HepG2 (cell line): ENCODE measurements at regions not wholly inside any gene's neighbourhood (a gene's known extent, or its start where the extent isn't known, plus 50 kb on each side); places are given as distances from the start of the nearest gene placed in this dataset.

Experiments used
- ATAC-seq: fragments of 200-7000 bp; cut with Tn5 transposase; 3 replicates; pipeline ENCODE4 v1.9.1; 2020; ENCODE audit warnings: mild to moderate bottlenecking, moderate library complexity
- BruUV-seq: library from RNA; stranded (reverse); fragments of 400-500 nt; replicated peaks from 2 replicates; lab custom pipeline; 2021; lab: Mats Ljungman, UMichigan
- CTCF ChIA-PET: fragments of 300-600 bp; formaldehyde crosslinking; extraction: SDS; loops from one replicate; lab custom pipeline; 2021; ENCODE audit warnings: low total read pairs, inconsistent platforms, low intra/inter-chr PET ratio; lab: Yijun Ruan, JAX
- POLR2A ChIA-PET: fragments of 350-600 bp; sonication (Branson Sonifier 250); formaldehyde crosslinking; loops from one replicate; lab custom pipeline; 2020; ENCODE audit warnings: antibody characterized with exemption, inconsistent platforms; lab: Yijun Ruan, JAX
- DNase-seq: peaks from one replicate; pipeline ENCODE4 v3.0.0-alpha.2; 2015; ENCODE audit warnings: low spot score
- FAIRE-seq: peaks from 3 replicates; lab custom pipeline; 2011; peaks lifted over from hg19 to GRCh38; lab: Jason Lieb, UNC
- H2AFZ ChIP-seq: one replicate; pipeline ENCODE4 v1.6.1; 2011; ENCODE audit warnings: low read length, inconsistent platforms
- H3K27ac ChIP-seq: fragments of 300-600 bp; 3 replicates; pipeline ENCODE4 v1.8.0; 2011; ENCODE audit warnings: mixed run types, mild to moderate bottlenecking, mixed read lengths, low read length, inconsistent platforms; ENCODE audit not compliant: insufficient read depth; ENCODE audit errors: extremely low read length
- H3K27me3 ChIP-seq, 2 experiments: fragments of 200-600 bp in 1 of 2; 2 replicates in 1 of 2; 3 replicates in 1 of 2; pipeline versions ENCODE4 v1.6.0 to v1.8.0; 2011; ENCODE audit warnings: low read length in 2 of 2, mild to moderate bottlenecking in 2 of 2, moderate library complexity in 2 of 2, inconsistent platforms in 1 of 2; ENCODE audit not compliant: insufficient read depth in 2 of 2, control insufficient read depth in 1 of 2
- H3K36me3 ChIP-seq, 2 experiments: fragments of 200-600 bp in 1 of 2; replicated peaks in 1 of 2; 2 replicates in 1 of 2; 3 replicates in 1 of 2; pipeline versions ENCODE4 v1.5.1 to v1.8.0; 2011; ENCODE audit warnings: low read length in 2 of 2, inconsistent platforms in 1 of 2; ENCODE audit not compliant: insufficient read depth in 2 of 2, control insufficient read depth in 1 of 2
- H3K4me1 ChIP-seq: 2 replicates; pipeline ENCODE4 v1.5.1; 2012; ENCODE audit warnings: low read length, inconsistent platforms; ENCODE audit not compliant: insufficient read depth
- H3K4me2 ChIP-seq: 2 replicates; pipeline ENCODE4 v1.6.0; 2011; ENCODE audit warnings: low read depth, low read length, inconsistent platforms
- H3K4me3 ChIP-seq, 3 experiments: fragments of 200-600 bp in 1 of 3; sonication (generic), shearing (Covaris generic) in 1 of 3; replicated peaks in 1 of 3; 2 replicates each; pipeline ENCODE4 v1.5.1; 2011 to 2016; ENCODE audit warnings: low read length in 3 of 3, inconsistent platforms in 2 of 3, low read depth in 2 of 3, mild to moderate bottlenecking in 2 of 3, control low read depth in 1 of 3, mixed read lengths in 1 of 3; ENCODE audit not compliant: insufficient read depth in 1 of 3
- H3K79me2 ChIP-seq: one replicate; pipeline ENCODE4 v1.6.1; 2011; ENCODE audit warnings: low read length, inconsistent platforms; ENCODE audit not compliant: insufficient read depth
- H3K9ac ChIP-seq: 2 replicates; pipeline ENCODE4 v1.6.0; 2011; ENCODE audit warnings: mild to moderate bottlenecking, low read depth, low read length, inconsistent platforms; ENCODE audit not compliant: insufficient read depth
- H3K9me3 ChIP-seq: 2 replicates; pipeline ENCODE4 v1.5.1; 2012; ENCODE audit warnings: mild to moderate bottlenecking, low read length
- H4K20me1 ChIP-seq: 2 replicates; pipeline ENCODE4 v1.6.0; 2011; ENCODE audit warnings: inconsistent platforms, mild to moderate bottlenecking, low read length, moderate library complexity; ENCODE audit not compliant: insufficient read depth
- CREBL2 ChIP-seq: sonication (generic); formaldehyde crosslinking; IDR thresholded peaks from 2 replicates; pipeline ENCODE4 v1.8.1; 2023; ENCODE audit warnings: missing genetic modification reagents, mild to moderate bottlenecking, borderline replicate concordance
- HIC2 ChIP-seq: sonication (generic); formaldehyde crosslinking; IDR thresholded peaks from 2 replicates; pipeline ENCODE4 v1.9.0; 2022; ENCODE audit warnings: low read depth, missing genetic modification reagents
- HMG20B ChIP-seq: conservative IDR thresholded peaks from 2 replicates; pipeline ENCODE4 v1.6.1; 2016; ENCODE audit warnings: missing genetic modification reagents, missing compliant biosample characterization
- MEIS1 ChIP-seq: sonication (generic); formaldehyde crosslinking; IDR thresholded peaks from 2 replicates; pipeline ENCODE4 v1.9.0; 2021; ENCODE audit warnings: mild to moderate bottlenecking, missing genetic modification reagents, moderate library complexity, borderline replicate concordance
- SKIL ChIP-seq: sonication (generic); formaldehyde crosslinking; IDR thresholded peaks from 2 replicates; pipeline ENCODE4 v1.8.0; 2022; ENCODE audit warnings: missing genetic modification reagents, mild to moderate bottlenecking, moderate library complexity, borderline replicate concordance
- ZNF12 ChIP-seq: sonication (generic); formaldehyde crosslinking; IDR thresholded peaks from 2 replicates; pipeline ENCODE4 v1.5.0; 2020; ENCODE audit warnings: missing genetic modification reagents
- ZNF335 ChIP-seq: sonication (generic); formaldehyde crosslinking; IDR thresholded peaks from 2 replicates; pipeline ENCODE4 v1.4.0; 2020; ENCODE audit warnings: missing genetic modification reagents
- ZNF441 ChIP-seq: sonication (generic); formaldehyde crosslinking; IDR thresholded peaks from 2 replicates; pipeline ENCODE4 v1.7.0; 2021; ENCODE audit warnings: missing genetic modification reagents, borderline replicate concordance
- ZNF562 ChIP-seq: sonication (generic); formaldehyde crosslinking; IDR thresholded peaks from 2 replicates; pipeline ENCODE4 v1.8.0; 2022; ENCODE audit warnings: missing genetic modification reagents, borderline replicate concordance
- ZNF674 ChIP-seq: sonication (generic); formaldehyde crosslinking; IDR thresholded peaks from 2 replicates; pipeline ENCODE4 v1.5.0; 2020; ENCODE audit warnings: low read depth, mild to moderate bottlenecking, missing genetic modification reagents
- ZNF878 ChIP-seq: sonication (generic); formaldehyde crosslinking; IDR thresholded peaks from 2 replicates; pipeline ENCODE4 v1.8.1; 2023; ENCODE audit warnings: mild to moderate bottlenecking, missing genetic modification reagents, moderate library complexity
- WGBS: methylation state at CpG from one replicate; pipeline ENCODE4 v1.1.6; 2017; ENCODE audit warnings: low lambda C conversion rate; 5-methylcytosine and 5-hydroxymethylcytosine counted together
- in situ Hi-C: cut with HindIII; loops from 2 replicates; pipeline ENCODE4 v1.10.0; 2017; ENCODE audit warnings: low pct_unique_long_range_greater_than_20kb; ENCODE audit not compliant: extremely low pct_ligation_motif_present
- intact Hi-C: fragments of 100-400 bp; cut with micrococcal nuclease; formaldehyde crosslinking; loops from one replicate; pipeline ENCODE4 v1.10.0; 2022; ENCODE audit not compliant: unreplicated experiment

- H3K4me2 ChIP-seq: no peak overlapping the region
- H3K79me2 ChIP-seq: no peaks in the 10 kb centered on the region
- DNase-seq (no peak), ATAC-seq (no peak), FAIRE-seq (no peak)
- POLR2A ChIA-PET: no interaction called here
- H3K9ac ChIP-seq: no peak overlapping the region
- no peak overlapping the region for H3K4me3 ChIP-seq
- no peak for TF ChIP-seq SKIL (CRISPR knock-in tag)
- H3K27me3 ChIP-seq: no peaks in the 10 kb centered on the region; a peak in 1 of 5 replicates
- in situ Hi-C loops (no loop called here), intact Hi-C loops (no loop called here)
- no peak overlapping the region for H2AFZ ChIP-seq
- no peaks in the 10 kb centered on the region for H3K4me1 ChIP-seq
- BruUV-seq: no TSS peak
- no peaks in the 10 kb centered on the region for H4K20me1 ChIP-seq
- H3K36me3 ChIP-seq: no peaks in the 10 kb centered on the region
- H3K27ac ChIP-seq: no peak overlapping the region
- WGBS: 8% methylated on average over 4 of the region's 4 CpGs
- H3K9me3 ChIP-seq: no peaks in the 10 kb centered on the region
- CTCF ChIA-PET: no interaction called here
These were observed 190.8 kb upstream of the TMEM132C start for GRCh38 chr12:128076188-128076587.

- no TSS peak for BruUV-seq
- Histone ChIP-seq H3K4me3 (no peak overlapping the region), H3K9ac (no peak overlapping the region), H3K79me2 (no peaks in the 10 kb centered on the region), H3K4me2 (no peak overlapping the region), H2AFZ (no peak overlapping the region), H3K9me3 (no peaks in the 10 kb centered on the region), H3K36me3 (no peaks in the 10 kb centered on the region), H3K27ac (no peak overlapping the region), H3K27me3 (no peaks in the 10 kb centered on the region; a peak in 1 of 5 replicates), H4K20me1 (no peaks in the 10 kb centered on the region), H3K4me1 (no peaks in the 10 kb centered on the region)
- ATAC-seq: no peak
- DNase-seq: no peak
- intact Hi-C loops (no loop called here), in situ Hi-C loops (no loop called here)
- ChIA-PET CTCF (no interaction called here), POLR2A (no interaction called here)
- FAIRE-seq: no peak
- WGBS: 16% methylated on average over 7 of the region's 11 CpGs
- TF ChIP-seq HIC2 (no peak), HMG20B (CRISPR knock-in tag) (no peak), CREBL2 (CRISPR knock-in tag) (no peak), ZNF335 (no peak), ZNF12 (CRISPR knock-in tag) (no peak), ZNF441 (CRISPR knock-in tag) (no peak), ZNF562 (no peak), MEIS1 (CRISPR knock-in tag) (no peak), ZNF674 (no peak), ZNF878 (CRISPR knock-in tag) (no peak)
These were observed 189.6 kb upstream of the TMEM132C start for GRCh38 chr12:128077211-128077916.
